IPS-NIHi7 (cell line): ENCODE measurements at regions not wholly inside any gene's neighbourhood (a gene's known extent, or its start where the extent isn't known, plus 50 kb on each side); places are given as distances from the start of the nearest gene placed in this dataset.

Source experiments
- DNase-seq: peaks from one replicate; pipeline ENCODE4 v3.0.0; 2012; ENCODE audit warnings: mixed read lengths; ENCODE audit errors: extremely low spot score

DNA sequence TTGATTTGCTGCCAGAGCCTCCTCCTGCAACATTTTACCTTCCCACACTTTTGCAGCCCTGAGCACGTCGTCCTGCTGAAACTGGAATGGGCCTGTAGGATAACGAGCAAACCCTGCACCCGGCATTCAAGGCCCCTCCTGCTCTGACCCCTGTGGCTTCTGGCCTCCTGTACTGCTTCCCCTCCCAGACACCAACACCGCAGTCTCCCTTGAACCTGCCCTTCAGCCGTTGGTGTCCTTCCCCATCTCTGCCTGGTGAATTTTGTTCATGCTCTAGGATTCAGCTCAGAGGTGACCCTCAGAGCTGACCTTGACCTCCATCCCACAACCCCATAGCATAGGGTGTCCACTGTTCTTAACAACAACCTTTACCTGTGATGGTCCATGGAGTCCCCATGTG is 535.1 kb downstream of the MATN1 start:
- no peak for DNase-seq

- DNase-seq, result no peak
Observed at GRCh38 chr1:30187413-30188023, 535.9 kb downstream of the MATN1 start.

GRCh38 chr1:30186586-30186985 is 536.8 kb downstream of the MATN1 start:
- DNase-seq, result no peak

DNA sequence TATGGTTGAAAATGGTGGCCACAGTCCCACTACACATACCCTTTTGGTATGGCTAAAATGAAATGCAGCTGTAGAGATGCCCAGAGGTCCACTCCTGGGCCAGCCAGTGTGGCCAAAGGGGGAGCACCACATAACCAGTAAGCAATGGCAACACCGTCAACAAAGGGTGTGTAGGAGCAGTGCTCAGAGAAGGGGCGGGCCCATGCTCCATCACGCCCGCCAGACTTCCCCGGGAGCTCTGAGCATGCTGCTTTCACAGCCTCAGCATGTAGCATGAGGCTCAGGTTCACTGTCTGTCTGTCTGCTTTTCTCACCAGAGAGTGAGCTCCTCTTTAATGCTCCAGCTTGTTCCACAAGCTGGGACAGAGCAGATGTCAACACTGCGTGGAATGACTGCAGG is 537.6 kb downstream of the MATN1 start:
- no peak for DNase-seq

GRCh38 chr1:30185313-30185712 is 538.1 kb downstream of the MATN1 start:
- DNase-seq, result no peak

- no peak for DNase-seq
Observed at GRCh38 chr1:30184393-30185141, 538.8 kb downstream of the MATN1 start.

- DNase-seq, result no peak
Observed at GRCh38 chr1:30183895-30184294, 539.5 kb downstream of the MATN1 start.

- no peak for DNase-seq
Observed at GRCh38 chr1:30183006-30183405, 540.4 kb downstream of the MATN1 start.

DNA sequence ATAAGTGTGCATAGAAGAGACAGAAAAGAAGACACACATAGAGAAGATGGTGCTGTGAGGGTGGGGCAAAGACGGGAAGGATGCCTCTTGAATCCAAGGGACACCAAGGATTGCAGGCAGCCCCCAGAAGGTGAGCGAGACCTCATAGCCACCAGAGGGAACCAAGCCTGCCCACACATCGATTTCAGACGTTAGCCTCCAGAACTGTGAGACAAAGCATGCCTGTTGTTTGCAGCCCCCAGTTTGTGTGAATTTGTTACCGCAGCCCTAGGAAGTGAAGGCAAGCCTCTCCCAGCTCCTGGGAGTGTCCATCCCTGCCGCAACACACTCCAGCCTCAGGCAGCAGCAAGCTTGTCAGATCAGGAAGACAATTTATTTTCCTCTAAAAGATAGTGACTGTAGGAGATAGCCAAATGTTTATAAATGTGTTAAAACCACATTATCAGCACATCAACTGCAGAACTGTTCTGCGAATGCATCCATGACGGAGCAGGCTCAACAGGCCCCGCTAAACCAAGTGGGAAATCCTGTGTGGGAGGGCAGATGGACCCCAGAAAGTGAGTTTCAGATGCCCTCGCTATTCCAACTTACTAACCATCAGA is 543.3 kb downstream of the MATN1 start:
- DNase-seq, result peak; percentile 33

DNA sequence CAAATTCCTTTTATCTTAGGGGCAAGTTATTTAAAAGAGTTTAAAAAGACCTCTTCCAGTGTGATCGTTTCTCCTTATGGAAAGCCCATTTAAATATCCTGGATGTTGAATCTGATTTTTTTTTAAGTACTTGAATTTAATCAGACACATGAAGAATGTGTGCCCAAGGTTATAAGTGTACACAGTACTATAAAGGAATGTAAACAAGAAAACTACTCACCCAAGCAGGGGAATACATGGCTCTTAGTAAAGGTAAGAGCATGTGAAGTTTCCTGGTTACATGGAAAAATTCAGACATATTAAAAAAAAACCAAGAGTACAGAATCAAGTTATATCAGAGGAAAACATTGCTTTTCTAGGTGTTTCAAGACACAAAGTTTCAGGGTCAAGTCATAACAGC is 546.9 kb downstream of the MATN1 start:
- DNase-seq, result no peak

- no peak for DNase-seq
Observed at GRCh38 chr1:30174499-30174898, 548.9 kb downstream of the MATN1 start.

DNA sequence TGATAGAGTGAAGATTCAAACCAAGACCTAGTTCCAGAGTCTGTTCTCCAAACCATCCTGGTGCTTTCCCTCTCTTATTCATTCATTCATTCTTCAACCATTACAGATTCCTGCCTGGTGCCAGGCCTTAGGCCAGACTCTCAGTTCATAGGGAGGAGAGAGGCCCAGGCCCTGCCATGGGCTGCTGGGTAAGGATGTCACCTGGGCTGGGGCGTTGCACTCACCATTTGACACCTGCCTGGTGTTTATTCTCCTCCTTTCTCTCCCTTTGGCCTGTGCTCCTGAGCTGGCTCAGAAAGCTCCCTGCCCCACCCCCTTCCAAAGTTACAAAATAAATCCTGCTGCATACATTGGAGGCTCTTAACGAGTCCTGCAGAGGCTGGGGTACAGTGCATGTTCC is 549.8 kb downstream of the MATN1 start:
- DNase-seq, result no peak

DNA sequence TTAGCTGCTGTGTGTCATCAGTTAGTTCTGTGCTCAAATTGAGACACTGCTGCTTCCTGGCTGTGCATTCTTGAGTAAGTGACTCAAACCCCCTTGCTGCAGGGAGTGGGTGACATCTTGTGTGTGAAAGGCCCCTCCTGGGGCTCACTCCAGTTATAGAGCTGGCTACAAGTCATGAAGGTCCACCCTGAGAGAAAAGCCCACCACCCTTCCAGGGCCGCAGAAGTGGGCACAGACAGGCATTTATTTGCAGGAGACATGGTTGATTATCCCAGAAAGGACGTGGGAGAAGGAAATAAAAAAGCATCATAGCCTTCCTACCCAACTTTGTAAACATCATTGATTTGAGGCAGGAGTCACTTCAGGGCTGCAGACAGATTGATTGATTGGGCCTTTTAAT is 550.6 kb downstream of the MATN1 start:
- no peak for DNase-seq

GRCh38 chr1:30172299-30172694 is 551.1 kb downstream of the MATN1 start:
- DNase-seq, result no peak

- DNase-seq, result no peak
Observed at GRCh38 chr1:30171537-30172298, 551.7 kb downstream of the MATN1 start.

- no peak for DNase-seq
Observed at GRCh38 chr1:30169269-30169668, 554.1 kb downstream of the MATN1 start.

DNA sequence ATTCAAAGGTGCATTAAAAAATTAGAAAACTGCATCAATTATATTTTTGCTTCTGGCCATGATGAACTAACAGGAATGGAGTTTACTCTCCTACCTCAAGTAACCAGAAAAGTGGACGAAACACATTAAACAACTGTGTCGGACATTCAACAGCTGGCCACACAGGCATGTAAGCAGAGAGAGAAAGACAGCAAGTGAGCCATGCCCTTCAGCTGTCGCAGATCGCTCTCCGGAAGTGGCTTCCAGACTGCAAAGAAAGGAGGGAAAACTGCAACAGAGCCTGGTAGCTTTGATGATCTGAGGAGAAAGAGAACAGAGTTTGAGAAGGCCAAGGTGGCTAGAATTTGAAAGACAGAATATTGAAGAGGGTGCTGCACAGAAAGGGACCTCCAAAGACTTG is 557.2 kb downstream of the MATN1 start:
- no peak for DNase-seq

GRCh38 chr1:30165116-30165515 is 558.3 kb downstream of the MATN1 start:
- DNase-seq, result no peak

DNA sequence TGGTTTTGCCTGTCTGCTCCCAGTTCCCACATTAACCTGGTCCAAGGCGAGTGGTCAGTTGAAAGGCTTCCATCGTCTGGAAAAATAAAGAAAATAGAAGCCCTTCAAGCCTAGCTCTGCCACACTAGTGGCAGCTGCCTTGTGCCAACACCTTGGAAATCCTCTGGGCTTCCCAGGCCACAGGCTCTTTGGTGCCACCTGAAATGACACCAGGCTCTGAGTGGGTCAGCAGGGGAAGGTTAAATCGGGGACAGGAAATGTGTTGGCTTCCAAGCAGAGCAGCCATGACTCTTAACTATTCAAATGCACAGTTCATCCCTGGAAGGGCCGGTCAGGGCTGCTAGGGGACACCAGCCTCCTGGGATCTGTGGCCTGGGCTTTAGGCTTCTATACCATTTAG is 558.7 kb downstream of the MATN1 start:
- DNase-seq, result no peak

DNA sequence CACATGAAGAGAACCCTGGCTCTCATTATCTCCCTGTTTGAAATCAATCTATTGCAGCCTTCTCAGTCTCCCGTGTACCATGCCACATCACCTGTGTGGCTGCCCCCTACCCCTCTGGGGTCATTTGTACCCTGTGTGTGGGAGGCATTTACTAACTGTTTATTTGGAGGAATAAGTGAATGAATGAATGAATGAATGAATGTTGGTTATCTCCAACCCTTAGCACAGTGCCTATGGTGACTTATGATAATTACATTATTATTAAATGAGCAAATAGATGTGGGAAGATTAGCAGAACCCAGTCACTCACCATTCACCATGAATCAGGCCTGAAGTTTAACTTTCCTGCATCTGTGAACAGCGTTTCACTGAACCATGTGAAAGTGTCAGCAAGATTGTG is 560.8 kb downstream of the MATN1 start:
- no peak for DNase-seq

GRCh38 chr1:30161953-30162352 is 561.4 kb downstream of the MATN1 start:
- DNase-seq, result no peak

- no peak for DNase-seq
Observed at GRCh38 chr1:30160999-30161689, 562.2 kb downstream of the MATN1 start.
